GM23338 (cell line): ENCODE measurements at regions not wholly inside any gene's neighbourhood (a gene's known extent, or its start where the extent isn't known, plus 50 kb on each side); places are given as distances from the start of the nearest gene placed in this dataset.

Experiments
- ATAC-seq: fragments of 200-7000 bp; cut with Tn5 transposase; 3 replicates; pipeline ENCODE4 v1.9.1; 2020
- DNase-seq: peaks from one replicate; pipeline ENCODE4 v3.0.0-alpha.2; 2015; ENCODE audit warnings: low spot score
- H2AFZ ChIP-seq: fragments of 200-600 bp; sonication (generic); 2 replicates; pipeline ENCODE4 v1.8.0; 2016; ENCODE audit warnings: antibody characterized with exemption, mild to moderate bottlenecking, moderate library complexity
- H3F3A ChIP-seq: fragments of 200-600 bp; sonication (generic); replicated peaks from 2 replicates; pipeline ENCODE4 v1.8.0; 2017; ENCODE audit warnings: antibody characterized with exemption, mixed run types, low read depth
- H3K27ac ChIP-seq: fragments of 200-600 bp; sonication (generic); 2 replicates; pipeline ENCODE4 v1.6.1; 2016; ENCODE audit warnings: low read depth
- H3K27me3 ChIP-seq: fragments of 200-600 bp; sonication (generic); 2 replicates; pipeline ENCODE4 v1.8.0; 2016; ENCODE audit warnings: mild to moderate bottlenecking, mixed run types, moderate library complexity; ENCODE audit not compliant: insufficient read depth
- H3K36me3 ChIP-seq: fragments of 200-600 bp; sonication (generic); 2 replicates; pipeline ENCODE4 v1.8.0; 2016; ENCODE audit warnings: mild to moderate bottlenecking; ENCODE audit not compliant: insufficient read depth
- H3K4me1 ChIP-seq: fragments of 200-600 bp; sonication (generic); 2 replicates; pipeline ENCODE4 v1.8.0; 2016; ENCODE audit warnings: mild to moderate bottlenecking, moderate library complexity; ENCODE audit not compliant: insufficient read depth
- H3K4me2 ChIP-seq: fragments of 200-600 bp; sonication (generic); 2 replicates; pipeline ENCODE4 v1.7.1; 2017; ENCODE audit warnings: mixed run types
- H3K4me3 ChIP-seq: fragments of 200-600 bp; sonication (generic); 2 replicates; pipeline ENCODE4 v1.6.1; 2016; ENCODE audit warnings: mixed run types
- H3K79me2 ChIP-seq: fragments of 200-600 bp; sonication (generic); replicated peaks from 2 replicates; pipeline ENCODE4 v1.8.0; 2017; ENCODE audit warnings: mild to moderate bottlenecking; ENCODE audit not compliant: insufficient read depth
- H3K9me2 ChIP-seq: fragments of 200-600 bp; sonication (generic); 2 replicates; pipeline ENCODE4 v1.8.0; 2017; ENCODE audit not compliant: insufficient read depth
- H4K20me1 ChIP-seq: fragments of 200-600 bp; sonication (generic); replicated peaks from 2 replicates; pipeline ENCODE4 v1.8.0; 2017; ENCODE audit warnings: mild to moderate bottlenecking; ENCODE audit not compliant: insufficient read depth
- H3K27ac Mint-ChIP-seq: 2 replicates; pipeline ENCODE4 v1.8.0; 2020; ENCODE audit warnings: inconsistent platforms, mild to moderate bottlenecking, moderate library complexity, mixed read lengths
- H3K27me3 Mint-ChIP-seq: 3 replicates; pipeline ENCODE4 v1.8.0; 2022; ENCODE audit warnings: low read depth, mild to moderate bottlenecking, moderate library complexity, mixed read lengths, inconsistent platforms; ENCODE audit not compliant: insufficient read depth, poor library complexity
- H3K36me3 Mint-ChIP-seq: 3 replicates; pipeline ENCODE4 v1.8.0; 2021; ENCODE audit warnings: low read depth, mild to moderate bottlenecking, inconsistent platforms, moderate library complexity, mixed read lengths
- H3K4me1 Mint-ChIP-seq: 3 replicates; pipeline ENCODE4 v1.8.0; 2020; ENCODE audit warnings: mild to moderate bottlenecking, inconsistent platforms, mixed read lengths
- H3K4me3 Mint-ChIP-seq: 3 replicates; pipeline ENCODE4 v1.8.0; 2021; ENCODE audit warnings: moderate library complexity, mild to moderate bottlenecking, inconsistent platforms, mixed read lengths
- H3K9me3 Mint-ChIP-seq: 3 replicates; pipeline ENCODE4 v1.8.0; 2020; ENCODE audit warnings: moderate library complexity, mild to moderate bottlenecking, inconsistent platforms, mixed read lengths
- NANOG ChIP-seq: IDR thresholded peaks from 2 replicates; pipeline ENCODE4 v1.6.1; 2016; ENCODE audit warnings: antibody characterized with exemption, borderline replicate concordance
- POLR2AphosphoS5 ChIP-seq: IDR thresholded peaks from 2 replicates; pipeline ENCODE4 v1.6.1; 2016; ENCODE audit warnings: antibody characterized with exemption, low read depth
- ZNF114 ChIP-seq: fragments of 250-450 bp; sonication (Bioruptor Pico); IDR thresholded peaks from 2 replicates; pipeline ENCODE4 v1.5.0; 2020; ENCODE audit warnings: mild to moderate bottlenecking, moderate library complexity
- ZNF331 ChIP-seq: fragments of 250-450 bp; sonication (Bioruptor Pico); IDR thresholded peaks from 2 replicates; pipeline ENCODE4 v1.5.0; 2020; ENCODE audit warnings: low read depth, mild to moderate bottlenecking, moderate library complexity
- TF ChIP-seq, protein P1 (sequence below): fragments of 250-450 bp; sonication (Bioruptor Pico); IDR thresholded peaks from 2 replicates; pipeline ENCODE4 v1.5.0; 2020; ENCODE audit warnings: mild to moderate bottlenecking, moderate library complexity
- TF ChIP-seq, protein P2 (sequence below): IDR thresholded peaks from 2 replicates; pipeline ENCODE4 v1.6.1; 2016; ENCODE audit warnings: antibody characterized with exemption
- TF ChIP-seq, protein P3 (sequence below), 2 experiments: fragments of 200-600 bp in 1 of 2; sonication (generic) in 1 of 2; conservative IDR thresholded peaks; 2 replicates each; pipeline versions ENCODE4 v1.5.1 to v1.6.1; 2016 to 2017; ENCODE audit warnings: antibody characterized with exemption in 2 of 2, low read depth in 2 of 2, mild to moderate bottlenecking in 2 of 2, moderate library complexity in 1 of 2

DNA sequence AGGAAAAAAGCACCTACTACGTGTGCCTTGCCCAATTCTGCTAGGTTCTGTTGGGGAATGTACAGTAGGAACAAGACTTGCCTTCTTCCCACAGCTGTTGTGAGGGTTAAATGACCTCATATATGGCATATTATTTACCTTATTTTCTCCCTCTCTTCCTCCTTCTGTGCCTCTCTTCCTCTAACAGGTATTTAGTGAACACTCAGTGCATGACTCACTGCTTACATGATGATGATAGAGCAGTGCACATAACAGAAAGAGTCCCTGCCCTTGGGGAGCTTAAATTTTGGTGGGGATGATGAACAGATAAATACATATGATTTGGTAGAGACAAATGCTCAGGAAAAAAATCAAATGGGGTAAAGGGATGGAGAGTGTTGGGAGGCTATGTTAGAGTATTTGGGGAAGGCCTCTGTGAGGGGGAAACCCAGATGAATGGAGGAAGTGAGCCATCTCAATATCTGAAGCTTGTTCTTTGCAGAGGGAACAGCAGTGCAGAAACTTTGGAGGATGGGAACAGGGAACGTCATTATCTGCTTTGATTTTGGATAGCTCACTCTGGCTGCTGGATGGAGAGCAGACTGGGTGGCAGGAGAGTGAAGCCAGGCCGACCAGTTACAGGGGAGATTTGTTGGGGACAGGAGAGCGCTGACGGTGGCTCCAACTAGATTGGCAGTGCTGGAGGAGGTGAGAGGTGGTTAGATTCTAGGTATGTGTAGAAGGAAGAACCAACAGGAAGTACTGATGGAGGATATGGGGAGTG is 95.5 kb upstream of the TENM4 start:
- H3K36me3 Mint-ChIP-seq: no peaks in the 10 kb centered on the region
- DNase-seq: no peak
- Histone ChIP-seq H2AFZ (no peak overlapping the region), H3K36me3 (no peaks in the 10 kb centered on the region), H4K20me1 (no peaks in the 10 kb centered on the region), H3K27ac (no peak overlapping the region), H3K27me3 (no peaks in the 10 kb centered on the region), H3K4me2 (no peak overlapping the region), H3F3A (no peaks in the 10 kb centered on the region), H3K79me2 (no peaks in the 10 kb centered on the region), H3K4me1 (no peaks in the 10 kb centered on the region), H3K9me2 (peaks cover 18% of the 10 kb centered on the region; the same call in 1 of the 2 replicates), H3K4me3 (no peak overlapping the region)
- H3K4me1 Mint-ChIP-seq: no peaks in the 10 kb centered on the region
- H3K27ac Mint-ChIP-seq: no peak overlapping the region
- H3K27me3 Mint-ChIP-seq: peaks cover 4% of the 10 kb centered on the region
- H3K9me3 Mint-ChIP-seq: no peaks in the 10 kb centered on the region
- no peak overlapping the region for H3K4me3 Mint-ChIP-seq
- no peak for ATAC-seq
- TF ChIP-seq NANOG (no peak), ZNF331 (no peak), ZNF114 (CRISPR knock-in tag) (no peak), POLR2AphosphoS5 (no peak)
- TF ChIP-seq, protein P1, sequence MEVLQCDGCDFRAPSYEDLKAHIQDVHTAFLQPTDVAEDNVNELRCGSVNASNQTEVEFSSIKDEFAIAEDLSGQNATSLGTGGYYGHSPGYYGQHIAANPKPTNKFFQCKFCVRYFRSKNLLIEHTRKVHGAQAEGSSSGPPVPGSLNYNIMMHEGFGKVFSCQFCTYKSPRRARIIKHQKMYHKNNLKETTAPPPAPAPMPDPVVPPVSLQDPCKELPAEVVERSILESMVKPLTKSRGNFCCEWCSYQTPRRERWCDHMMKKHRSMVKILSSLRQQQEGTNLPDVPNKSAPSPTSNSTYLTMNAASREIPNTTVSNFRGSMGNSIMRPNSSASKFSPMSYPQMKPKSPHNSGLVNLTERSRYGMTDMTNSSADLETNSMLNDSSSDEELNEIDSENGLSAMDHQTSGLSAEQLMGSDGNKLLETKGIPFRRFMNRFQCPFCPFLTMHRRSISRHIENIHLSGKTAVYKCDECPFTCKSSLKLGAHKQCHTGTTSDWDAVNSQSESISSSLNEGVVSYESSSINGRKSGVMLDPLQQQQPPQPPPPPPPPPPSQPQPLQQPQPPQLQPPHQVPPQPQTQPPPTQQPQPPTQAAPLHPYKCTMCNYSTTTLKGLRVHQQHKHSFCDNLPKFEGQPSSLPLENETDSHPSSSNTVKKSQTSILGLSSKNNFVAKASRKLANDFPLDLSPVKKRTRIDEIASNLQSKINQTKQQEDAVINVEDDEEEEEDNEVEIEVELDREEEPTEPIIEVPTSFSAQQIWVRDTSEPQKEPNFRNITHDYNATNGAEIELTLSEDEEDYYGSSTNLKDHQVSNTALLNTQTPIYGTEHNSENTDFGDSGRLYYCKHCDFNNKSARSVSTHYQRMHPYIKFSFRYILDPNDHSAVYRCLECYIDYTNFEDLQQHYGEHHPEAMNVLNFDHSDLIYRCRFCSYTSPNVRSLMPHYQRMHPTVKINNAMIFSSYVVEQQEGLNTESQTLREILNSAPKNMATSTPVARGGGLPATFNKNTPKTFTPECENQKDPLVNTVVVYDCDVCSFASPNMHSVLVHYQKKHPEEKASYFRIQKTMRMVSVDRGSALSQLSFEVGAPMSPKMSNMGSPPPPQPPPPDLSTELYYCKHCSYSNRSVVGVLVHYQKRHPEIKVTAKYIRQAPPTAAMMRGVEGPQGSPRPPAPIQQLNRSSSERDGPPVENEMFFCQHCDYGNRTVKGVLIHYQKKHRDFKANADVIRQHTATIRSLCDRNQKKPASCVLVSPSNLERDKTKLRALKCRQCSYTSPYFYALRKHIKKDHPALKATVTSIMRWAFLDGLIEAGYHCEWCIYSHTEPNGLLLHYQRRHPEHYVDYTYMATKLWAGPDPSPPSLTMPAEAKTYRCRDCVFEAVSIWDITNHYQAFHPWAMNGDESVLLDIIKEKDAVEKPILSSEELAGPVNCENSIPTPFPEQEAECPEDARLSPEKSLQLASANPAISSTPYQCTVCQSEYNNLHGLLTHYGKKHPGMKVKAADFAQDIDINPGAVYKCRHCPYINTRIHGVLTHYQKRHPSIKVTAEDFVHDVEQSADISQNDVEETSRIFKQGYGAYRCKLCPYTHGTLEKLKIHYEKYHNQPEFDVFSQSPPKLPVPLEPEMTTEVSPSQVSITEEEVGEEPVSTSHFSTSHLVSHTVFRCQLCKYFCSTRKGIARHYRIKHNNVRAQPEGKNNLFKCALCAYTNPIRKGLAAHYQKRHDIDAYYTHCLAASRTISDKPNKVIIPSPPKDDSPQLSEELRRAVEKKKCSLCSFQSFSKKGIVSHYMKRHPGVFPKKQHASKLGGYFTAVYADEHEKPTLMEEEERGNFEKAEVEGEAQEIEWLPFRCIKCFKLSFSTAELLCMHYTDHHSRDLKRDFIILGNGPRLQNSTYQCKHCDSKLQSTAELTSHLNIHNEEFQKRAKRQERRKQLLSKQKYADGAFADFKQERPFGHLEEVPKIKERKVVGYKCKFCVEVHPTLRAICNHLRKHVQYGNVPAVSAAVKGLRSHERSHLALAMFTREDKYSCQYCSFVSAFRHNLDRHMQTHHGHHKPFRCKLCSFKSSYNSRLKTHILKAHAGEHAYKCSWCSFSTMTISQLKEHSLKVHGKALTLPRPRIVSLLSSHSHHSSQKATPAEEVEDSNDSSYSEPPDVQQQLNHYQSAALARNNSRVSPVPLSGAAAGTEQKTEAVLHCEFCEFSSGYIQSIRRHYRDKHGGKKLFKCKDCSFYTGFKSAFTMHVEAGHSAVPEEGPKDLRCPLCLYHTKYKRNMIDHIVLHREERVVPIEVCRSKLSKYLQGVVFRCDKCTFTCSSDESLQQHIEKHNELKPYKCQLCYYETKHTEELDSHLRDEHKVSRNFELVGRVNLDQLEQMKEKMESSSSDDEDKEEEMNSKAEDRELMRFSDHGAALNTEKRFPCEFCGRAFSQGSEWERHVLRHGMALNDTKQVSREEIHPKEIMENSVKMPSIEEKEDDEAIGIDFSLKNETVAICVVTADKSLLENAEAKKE (CRISPR knock-in tag): no peak
- TF ChIP-seq, protein P2, sequence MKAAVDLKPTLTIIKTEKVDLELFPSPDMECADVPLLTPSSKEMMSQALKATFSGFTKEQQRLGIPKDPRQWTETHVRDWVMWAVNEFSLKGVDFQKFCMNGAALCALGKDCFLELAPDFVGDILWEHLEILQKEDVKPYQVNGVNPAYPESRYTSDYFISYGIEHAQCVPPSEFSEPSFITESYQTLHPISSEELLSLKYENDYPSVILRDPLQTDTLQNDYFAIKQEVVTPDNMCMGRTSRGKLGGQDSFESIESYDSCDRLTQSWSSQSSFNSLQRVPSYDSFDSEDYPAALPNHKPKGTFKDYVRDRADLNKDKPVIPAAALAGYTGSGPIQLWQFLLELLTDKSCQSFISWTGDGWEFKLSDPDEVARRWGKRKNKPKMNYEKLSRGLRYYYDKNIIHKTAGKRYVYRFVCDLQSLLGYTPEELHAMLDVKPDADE: no peak
- TF ChIP-seq, protein P3, sequence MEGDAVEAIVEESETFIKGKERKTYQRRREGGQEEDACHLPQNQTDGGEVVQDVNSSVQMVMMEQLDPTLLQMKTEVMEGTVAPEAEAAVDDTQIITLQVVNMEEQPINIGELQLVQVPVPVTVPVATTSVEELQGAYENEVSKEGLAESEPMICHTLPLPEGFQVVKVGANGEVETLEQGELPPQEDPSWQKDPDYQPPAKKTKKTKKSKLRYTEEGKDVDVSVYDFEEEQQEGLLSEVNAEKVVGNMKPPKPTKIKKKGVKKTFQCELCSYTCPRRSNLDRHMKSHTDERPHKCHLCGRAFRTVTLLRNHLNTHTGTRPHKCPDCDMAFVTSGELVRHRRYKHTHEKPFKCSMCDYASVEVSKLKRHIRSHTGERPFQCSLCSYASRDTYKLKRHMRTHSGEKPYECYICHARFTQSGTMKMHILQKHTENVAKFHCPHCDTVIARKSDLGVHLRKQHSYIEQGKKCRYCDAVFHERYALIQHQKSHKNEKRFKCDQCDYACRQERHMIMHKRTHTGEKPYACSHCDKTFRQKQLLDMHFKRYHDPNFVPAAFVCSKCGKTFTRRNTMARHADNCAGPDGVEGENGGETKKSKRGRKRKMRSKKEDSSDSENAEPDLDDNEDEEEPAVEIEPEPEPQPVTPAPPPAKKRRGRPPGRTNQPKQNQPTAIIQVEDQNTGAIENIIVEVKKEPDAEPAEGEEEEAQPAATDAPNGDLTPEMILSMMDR (conservative IDR thresholded peaks at IDR 0.05; ENCODE audit: low read depth in 2 of 2): no peak
